Ovary (tissue), 7 donors: ENCODE measurements at regions not wholly inside any gene's neighbourhood (a gene's known extent, or its start where the extent isn't known, plus 50 kb on each side); places are given as distances from the start of the nearest gene placed in this dataset.
"Not testable (repeated sequence)": the region's sequence is repeated elsewhere in the genome, so short reads cannot be mapped to it uniquely, and the experiment has no call there.

Source experiments
- DNase-seq, 5 donors: peaks; one replicate each; pipeline ENCODE4 v3.0.0-alpha.2; 2019 to 2020
- H3K27ac ChIP-seq, 2 donors: fragments of 200-600 bp; one replicate each; pipeline versions ENCODE4 v1.5.1 to v1.8.0; 2019 to 2022
- H3K27me3 ChIP-seq: fragments of 200-600 bp; one replicate; pipeline ENCODE4 v1.8.0; 2022
- H3K36me3 ChIP-seq: fragments of 200-600 bp; sonication (generic); one replicate; pipeline ENCODE4 v1.5.1; 2019
- H3K4me1 ChIP-seq: one replicate; pipeline ENCODE4 v1.8.1; 2013; ENCODE audit warnings: mild to moderate bottlenecking, moderate library complexity; ENCODE audit not compliant: insufficient read depth
- H3K4me3 ChIP-seq: fragments of 200-600 bp; sonication (generic); one replicate; pipeline ENCODE4 v1.5.1; 2017
- H3K9me3 ChIP-seq, 2 donors: fragments of 200-600 bp in 1 of 2; sonication (generic) in 1 of 2; one replicate each; pipeline versions ENCODE4 v1.5.1 to v1.8.1; 2013 to 2019; ENCODE audit warnings: mild to moderate bottlenecking in 1 of 2, moderate library complexity in 1 of 2
- EP300 ChIP-seq: sonication (generic); formaldehyde crosslinking; IDR thresholded peaks from one replicate; pipeline ENCODE4 v1.6.1; 2017; ENCODE audit warnings: antibody characterized with exemption
- POLR2A ChIP-seq: fragments of 450-650 bp; IDR thresholded peaks from one replicate; pipeline ENCODE4 v1.6.1; 2017; ENCODE audit warnings: antibody characterized with exemption, mild to moderate bottlenecking, moderate library complexity
- WGBS, 3 donors: extraction: QIAGEN DNeasy Blood & Tissue Kit in 1 of 3; methylation state at CpG; one replicate each; pipeline versions ENCODE4 v1.1.5 to v1.1.7; 2013 to 2017; 5-methylcytosine and 5-hydroxymethylcytosine counted together
- intact Hi-C, 4 donors: fragments of 100-400 bp; cut with DNase I; formaldehyde crosslinking; loops; one replicate each; pipeline versions ENCODE4 v1.11.0 to v1.15.1; 2022 to 2023
- TF ChIP-seq, protein P1 (sequence below), 3 donors: fragments of 450-650 bp in 2 of 3; fragments of 200-600 bp in 1 of 3; IDR thresholded peaks; one replicate each; pipeline versions ENCODE4 v1.5.1 to v1.8.0; 2016 to 2022; ENCODE audit warnings: antibody characterized with exemption in 3 of 3, mild to moderate bottlenecking in 1 of 3
- donor health status: DM: no; HTN: no; CAD: no; lungs with moderate emphysema.
- donor health status: DM: no; HTN: no; CAD: no.
- donor health status: Bipolar disorder and iron deficiency.
- donor health status: DM: no; HTN: no; CAD: no.
- donor health status: DM: yes; HTN: yes; CAD: no.

DNA sequence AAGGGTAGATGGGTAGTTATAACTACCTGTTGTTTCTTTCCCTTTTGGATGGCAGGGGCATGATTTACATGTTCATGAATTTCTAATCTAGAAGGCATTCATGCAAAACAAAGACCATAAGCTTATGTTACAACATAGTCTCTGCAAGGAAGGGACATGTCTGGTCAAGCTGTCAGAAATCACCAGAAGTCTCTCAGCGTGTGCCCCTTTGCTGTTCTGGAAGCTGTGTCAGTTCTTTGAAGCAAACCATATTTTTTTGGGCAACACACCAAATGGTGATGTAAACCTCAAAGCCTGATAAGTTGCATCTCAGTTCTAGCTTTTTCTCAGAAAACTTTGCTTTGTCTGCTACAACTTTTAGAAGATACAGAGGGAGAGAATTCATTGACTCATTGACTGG is 173.5 kb upstream of the CTAGE1 start:
- H3K27me3 ChIP-seq, result no peaks in the 10 kb centered on the region
- no peak for DNase-seq
- H3K4me1 ChIP-seq, result no peaks in the 10 kb centered on the region
- H3K36me3 ChIP-seq, result no peaks in the 10 kb centered on the region
- no peak for TF ChIP-seq POLR2A
- no peak for TF ChIP-seq EP300
- TF ChIP-seq, protein P1, sequence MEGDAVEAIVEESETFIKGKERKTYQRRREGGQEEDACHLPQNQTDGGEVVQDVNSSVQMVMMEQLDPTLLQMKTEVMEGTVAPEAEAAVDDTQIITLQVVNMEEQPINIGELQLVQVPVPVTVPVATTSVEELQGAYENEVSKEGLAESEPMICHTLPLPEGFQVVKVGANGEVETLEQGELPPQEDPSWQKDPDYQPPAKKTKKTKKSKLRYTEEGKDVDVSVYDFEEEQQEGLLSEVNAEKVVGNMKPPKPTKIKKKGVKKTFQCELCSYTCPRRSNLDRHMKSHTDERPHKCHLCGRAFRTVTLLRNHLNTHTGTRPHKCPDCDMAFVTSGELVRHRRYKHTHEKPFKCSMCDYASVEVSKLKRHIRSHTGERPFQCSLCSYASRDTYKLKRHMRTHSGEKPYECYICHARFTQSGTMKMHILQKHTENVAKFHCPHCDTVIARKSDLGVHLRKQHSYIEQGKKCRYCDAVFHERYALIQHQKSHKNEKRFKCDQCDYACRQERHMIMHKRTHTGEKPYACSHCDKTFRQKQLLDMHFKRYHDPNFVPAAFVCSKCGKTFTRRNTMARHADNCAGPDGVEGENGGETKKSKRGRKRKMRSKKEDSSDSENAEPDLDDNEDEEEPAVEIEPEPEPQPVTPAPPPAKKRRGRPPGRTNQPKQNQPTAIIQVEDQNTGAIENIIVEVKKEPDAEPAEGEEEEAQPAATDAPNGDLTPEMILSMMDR (IDR thresholded peaks at IDR 0.05), result no peak
- no peak overlapping the region for H3K4me3 ChIP-seq
- H3K9me3 ChIP-seq, result no peaks in the 10 kb centered on the region
- WGBS, 3 donors, result 10 to 21% (median 13%) methylated on average over 1 of the region's 1 CpG
- intact Hi-C loops, result no loop called here
- H3K27ac ChIP-seq, result no peak overlapping the region

- WGBS, 3 donors, result 87 to 90% (median 88%) methylated on average over 4 of the region's 4 CpGs
- H3K36me3 ChIP-seq, result no peaks in the 10 kb centered on the region
- H3K4me3 ChIP-seq, result no peak overlapping the region
- no peaks in the 10 kb centered on the region for H3K4me1 ChIP-seq
- DNase-seq, result no peak
- intact Hi-C loops, result no loop called here
- H3K9me3 ChIP-seq, result no peaks in the 10 kb centered on the region
- no peak overlapping the region for H3K27ac ChIP-seq
- no peaks in the 10 kb centered on the region for H3K27me3 ChIP-seq
- TF ChIP-seq, protein P1 (IDR thresholded peaks at IDR 0.05), result no peak
- TF ChIP-seq EP300 (no peak), POLR2A (no peak)
Measured at GRCh38 chr18:22594155-22594690, 176.5 kb upstream of the CTAGE1 start.

DNA sequence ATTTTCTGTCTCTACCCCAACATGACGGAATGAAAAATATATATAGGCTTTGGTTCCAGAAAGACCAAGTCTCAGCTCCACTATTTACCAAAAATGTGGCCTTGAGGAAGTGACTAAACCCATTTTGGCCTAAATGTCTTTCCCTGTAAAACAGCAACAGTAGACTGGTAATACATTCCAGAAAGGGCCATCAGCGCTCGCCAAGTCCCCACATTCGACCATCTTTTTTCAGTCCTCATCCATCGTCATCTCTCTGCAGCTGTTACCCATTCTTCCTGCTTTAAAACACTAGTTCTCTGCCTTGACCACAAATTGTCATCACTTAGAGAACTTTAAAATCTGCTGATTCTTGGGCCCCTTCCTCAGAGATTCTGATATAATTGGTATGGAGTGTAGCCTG is 183.8 kb upstream of the CTAGE1 start:
- H3K27ac ChIP-seq, result no peak overlapping the region
- DNase-seq, result no peak
- no peaks in the 10 kb centered on the region for H3K9me3 ChIP-seq
- TF ChIP-seq EP300, result no peak
- TF ChIP-seq, protein P1 (IDR thresholded peaks at IDR 0.05), result no peak
- 84 to 87% (median 85%) methylated on average over 5 of the region's 5 CpGs for WGBS, 3 donors
- no peaks in the 10 kb centered on the region for H3K4me1 ChIP-seq
- H3K36me3 ChIP-seq, result no peaks in the 10 kb centered on the region
- no peaks in the 10 kb centered on the region for H3K27me3 ChIP-seq
- H3K4me3 ChIP-seq, result no peak overlapping the region
- intact Hi-C loops, result no loop called here

DNA sequence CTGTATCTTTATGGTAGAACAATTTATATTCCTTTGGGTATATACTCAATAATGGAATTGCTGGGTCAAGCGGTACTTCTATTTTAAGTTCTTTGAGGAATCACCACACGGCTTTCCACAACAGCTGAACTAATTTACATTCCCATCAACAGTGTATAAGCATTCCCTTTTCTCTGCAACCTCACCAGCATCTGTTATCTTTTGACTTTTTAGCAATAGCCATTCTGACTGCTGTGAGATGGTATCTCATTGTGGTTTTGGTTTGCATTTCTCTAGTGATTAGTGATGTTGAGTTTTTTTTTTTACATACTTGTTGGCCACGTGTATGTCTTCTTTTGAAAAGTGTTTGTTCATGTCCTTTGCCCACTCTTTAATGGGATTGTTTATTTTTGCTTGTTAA is 184.7 kb upstream of the CTAGE1 start:
- intact Hi-C loops, DNase-seq: not testable (repeated sequence)

GRCh38 chr18:22603902-22604301 is 186.2 kb upstream of the CTAGE1 start:
- no peaks in the 10 kb centered on the region for H3K4me1 ChIP-seq
- TF ChIP-seq EP300, result no peak
- TF ChIP-seq POLR2A, result no peak
- TF ChIP-seq, protein P1 (IDR thresholded peaks at IDR 0.05), result no peak
- no peak overlapping the region for H3K27ac ChIP-seq
- intact Hi-C loops, result no loop called here
- no peak for DNase-seq
- no peak overlapping the region for H3K4me3 ChIP-seq
- no peaks in the 10 kb centered on the region for H3K9me3 ChIP-seq
- no peaks in the 10 kb centered on the region for H3K36me3 ChIP-seq
- H3K27me3 ChIP-seq, result no peaks in the 10 kb centered on the region

More for the DNA sequence above, 184.7 kb upstream of the CTAGE1 start:
- H3K27me3 ChIP-seq, H3K4me1 ChIP-seq, H3K4me3 ChIP-seq, H3K36me3 ChIP-seq, H3K27ac ChIP-seq, H3K9me3 ChIP-seq: not testable (repeated sequence)
- WGBS, 3 donors, result 68 to 73% (median 72%) methylated on average over 3 of the region's 3 CpGs
